ENCODE measurements at regions not wholly inside any gene's neighbourhood (a gene's known extent, or its start where the extent isn't known, plus 50 kb on each side); places are given as distances from the start of the nearest gene placed in this dataset.

- no peaks in the 10 kb centered on the region for H4K20me1 ChIP-seq (replicated peaks; ENCODE audit: control insufficient read depth, extremely low read depth, insufficient read depth, low read length)
- H3K4me2 ChIP-seq (ENCODE audit: insufficient read depth, low read length) = no peak overlapping the region
- H3K79me2 ChIP-seq (ENCODE audit: control insufficient read depth, insufficient read depth, low read length) = no peaks in the 10 kb centered on the region
- no peaks in the 10 kb centered on the region for H3K9me1 ChIP-seq (replicated peaks; ENCODE audit: control insufficient read depth, extremely low read depth, insufficient read depth, low read length)
- peaks cover 6% of the 10 kb centered on the region for H3K9me3 ChIP-seq (replicated peaks; ENCODE audit: control insufficient read depth, insufficient read depth, low read length)
- no TSS peak for BruUV-seq (replicated peaks)
- H3K36me3 ChIP-seq (ENCODE audit: control insufficient read depth in 2 of 2, extremely low read depth in 1 of 2, insufficient read depth in 2 of 2, low read length in 2 of 2) = no peaks in the 10 kb centered on the region
- H3K4me3 ChIP-seq (replicated peaks in 1 of 3; ENCODE audit: insufficient read depth in 1 of 3, low read depth in 1 of 3, low read length in 3 of 3) = no peak overlapping the region
- no peak overlapping the region for H2AFZ ChIP-seq (ENCODE audit: low read depth, low read length)
- ChIA-PET CTCF (no interaction called here), POLR2A (no interaction called here)
- dilution Hi-C loops (cut with MboI; ENCODE audit: extremely low pct_ligation_motif_present, low sequenced_read_pairs) (no loop called here), intact Hi-C loops (cut with micrococcal nuclease) (no loop called here)
- no peaks in the 10 kb centered on the region for H3K4me1 ChIP-seq (ENCODE audit: control insufficient read depth, extremely low read depth, insufficient read depth, low read length)
- TF ChIP-seq GATA2 (IDR thresholded peaks at IDR 0.05; ENCODE audit: insufficient read depth, insufficient read length, low read depth, low read length) = no peak
- TF ChIP-seq, protein P1, sequence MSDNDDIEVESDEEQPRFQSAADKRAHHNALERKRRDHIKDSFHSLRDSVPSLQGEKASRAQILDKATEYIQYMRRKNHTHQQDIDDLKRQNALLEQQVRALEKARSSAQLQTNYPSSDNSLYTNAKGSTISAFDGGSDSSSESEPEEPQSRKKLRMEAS (IDR thresholded peaks at IDR 0.05; ENCODE audit: insufficient read depth, insufficient read length) = no peak
- no peak for TF ChIP-seq POLR2A (IDR thresholded peaks at IDR 0.05; ENCODE audit: low read depth, low read length)
- TF ChIP-seq MYC (IDR thresholded peaks at IDR 0.05; ENCODE audit: low read depth, low read length) = no peak
- no peak for TF ChIP-seq FOS (IDR thresholded peaks at IDR 0.05; ENCODE audit: borderline replicate concordance, insufficient read depth, low read length)
- no peak for TF ChIP-seq JUN (IDR thresholded peaks at IDR 0.05; ENCODE audit: borderline replicate concordance, insufficient read depth, insufficient read length, low read depth)
- no peak for TF ChIP-seq POLR2AphosphoS5 (IDR thresholded peaks at IDR 0.05; ENCODE audit: insufficient read depth, low read depth, low read length)
- no peak for TF ChIP-seq EZH2 (IDR thresholded peaks at IDR 0.05; ENCODE audit: borderline replicate concordance, low read depth, low read length, severe bottlenecking)
- TF ChIP-seq CTCF (IDR thresholded peaks at IDR 0.05; ENCODE audit: extremely low read depth in 1 of 2, insufficient read depth in 1 of 2, low read depth in 1 of 2, low read length in 2 of 2) = no peak
- H3K27ac ChIP-seq (ENCODE audit: insufficient read depth, low read depth, low read length) = no peak overlapping the region
- DNase-seq (ENCODE audit: low read depth, low spot score) (no peak), FAIRE-seq (no peak)
- no peak overlapping the region for H3K9ac ChIP-seq (replicated peaks; ENCODE audit: extremely low read depth, insufficient read depth, low read length)
- no peaks in the 10 kb centered on the region for H3K27me3 ChIP-seq (ENCODE audit: control insufficient read depth in 2 of 2, insufficient read depth in 2 of 2, low read length in 2 of 2)
Measured at GRCh38 chr12:127962303-127962702, 304.7 kb upstream of the TMEM132C start.

Measured in endothelial cell of umbilical vein (primary cell).